ENCODE measurements at regions not wholly inside any gene's neighbourhood (a gene's known extent, or its start where the extent isn't known, plus 50 kb on each side); places are given as distances from the start of the nearest gene placed in this dataset.

DNA sequence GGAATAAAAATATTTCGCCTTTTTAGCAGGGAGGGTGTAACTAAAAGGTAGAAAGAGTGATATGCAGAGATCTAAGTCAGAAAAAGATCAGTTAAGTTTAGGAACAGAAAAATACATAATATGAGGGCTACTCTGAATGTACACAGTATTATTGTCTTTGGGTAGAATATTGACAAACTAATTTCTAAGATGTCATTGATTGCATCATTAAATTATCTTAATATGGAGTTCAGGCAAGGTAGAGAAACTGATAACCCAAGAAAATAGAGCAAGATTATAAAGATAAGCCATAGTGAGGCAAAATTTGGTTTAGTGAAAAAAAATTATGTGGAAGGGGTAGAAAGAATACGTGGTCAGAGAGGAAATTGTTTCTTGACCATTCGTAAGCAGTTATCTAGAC lies 629.0 kb upstream of the NXPH2 start:
- H3K4me3 ChIP-seq: no peak overlapping the region
- ATAC-seq (no peak), DNase-seq (no peak)
- peaks cover 0 to 11% (median 0%) of the 10 kb centered on the region in 11 donors for H3K9me3 ChIP-seq
- no peak overlapping the region for H3K27ac ChIP-seq
- TF ChIP-seq, protein P1, sequence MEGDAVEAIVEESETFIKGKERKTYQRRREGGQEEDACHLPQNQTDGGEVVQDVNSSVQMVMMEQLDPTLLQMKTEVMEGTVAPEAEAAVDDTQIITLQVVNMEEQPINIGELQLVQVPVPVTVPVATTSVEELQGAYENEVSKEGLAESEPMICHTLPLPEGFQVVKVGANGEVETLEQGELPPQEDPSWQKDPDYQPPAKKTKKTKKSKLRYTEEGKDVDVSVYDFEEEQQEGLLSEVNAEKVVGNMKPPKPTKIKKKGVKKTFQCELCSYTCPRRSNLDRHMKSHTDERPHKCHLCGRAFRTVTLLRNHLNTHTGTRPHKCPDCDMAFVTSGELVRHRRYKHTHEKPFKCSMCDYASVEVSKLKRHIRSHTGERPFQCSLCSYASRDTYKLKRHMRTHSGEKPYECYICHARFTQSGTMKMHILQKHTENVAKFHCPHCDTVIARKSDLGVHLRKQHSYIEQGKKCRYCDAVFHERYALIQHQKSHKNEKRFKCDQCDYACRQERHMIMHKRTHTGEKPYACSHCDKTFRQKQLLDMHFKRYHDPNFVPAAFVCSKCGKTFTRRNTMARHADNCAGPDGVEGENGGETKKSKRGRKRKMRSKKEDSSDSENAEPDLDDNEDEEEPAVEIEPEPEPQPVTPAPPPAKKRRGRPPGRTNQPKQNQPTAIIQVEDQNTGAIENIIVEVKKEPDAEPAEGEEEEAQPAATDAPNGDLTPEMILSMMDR (IDR thresholded peaks at IDR 0.05): no peak
- no peaks in the 10 kb centered on the region for H3K27me3 ChIP-seq
- 29 to 59% methylated on average over 3 of the region's 3 CpGs for WGBS, 2 donors
- H3K36me3 ChIP-seq: no peaks in the 10 kb centered on the region
- H3K4me1 ChIP-seq: no peaks in the 10 kb centered on the region
- intact Hi-C loops (cut with DNase I): no loop called here

- WGBS, 2 donors: 79 to 86% methylated on average over 2 of the region's 2 CpGs
- TF ChIP-seq, protein P1 (IDR thresholded peaks at IDR 0.05): no peak
- ATAC-seq (no peak), DNase-seq (no peak)
- intact Hi-C loops (cut with DNase I): no loop called here
- H3K4me3 ChIP-seq: no peak overlapping the region
- H3K9me3 ChIP-seq: peaks cover 0 to 25% (median 3%) of the 10 kb centered on the region in 11 donors
- no peaks in the 10 kb centered on the region for H3K36me3 ChIP-seq
- H3K27me3 ChIP-seq: no peaks in the 10 kb centered on the region
- H3K27ac ChIP-seq: no peak overlapping the region
- H3K4me1 ChIP-seq: no peaks in the 10 kb centered on the region
These were observed 623.8 kb upstream of the NXPH2 start for GRCh38 chr2:139403948-139404347.

GRCh38 chr2:139394801-139395200 lies 614.6 kb upstream of the NXPH2 start:
- no peaks in the 10 kb centered on the region for H3K36me3 ChIP-seq
- intact Hi-C loops (cut with DNase I): no loop called here
- H3K4me3 ChIP-seq: no peak overlapping the region
- 60 to 80% methylated on average over 2 of the region's 2 CpGs for WGBS, 2 donors
- TF ChIP-seq, protein P1 (IDR thresholded peaks at IDR 0.05): no peak
- ATAC-seq: no peak
- H3K27ac ChIP-seq: no peak overlapping the region
- DNase-seq: no peak
- H3K9me3 ChIP-seq: peaks cover 0 to 8% (median 0%) of the 10 kb centered on the region in 11 donors
- no peaks in the 10 kb centered on the region for H3K27me3 ChIP-seq
- H3K4me1 ChIP-seq: no peaks in the 10 kb centered on the region

- H3K9me3 ChIP-seq: peaks cover 0 to 3% (median 0%) of the 10 kb centered on the region in 11 donors
- H3K4me3 ChIP-seq: no peak overlapping the region
- no peak overlapping the region for H3K27ac ChIP-seq
- intact Hi-C loops (cut with DNase I): no loop called here
- no peak for DNase-seq
- 85 to 91% methylated on average over 2 of the region's 2 CpGs for WGBS, 2 donors
- H3K27me3 ChIP-seq: no peaks in the 10 kb centered on the region
- no peaks in the 10 kb centered on the region for H3K36me3 ChIP-seq
- ATAC-seq: no peak
- no peaks in the 10 kb centered on the region for H3K4me1 ChIP-seq
- TF ChIP-seq, protein P1 (IDR thresholded peaks at IDR 0.05): no peak
These were observed 609.2 kb upstream of the NXPH2 start for GRCh38 chr2:139389391-139389790.
